ENCODE measurements at regions not wholly inside any gene's neighbourhood (a gene's known extent, or its start where the extent isn't known, plus 50 kb on each side); places are given as distances from the start of the nearest gene placed in this dataset.
"Not testable (repeated sequence)": the region's sequence is repeated elsewhere in the genome, so short reads cannot be mapped to it uniquely, and the experiment has no call there.

DNA sequence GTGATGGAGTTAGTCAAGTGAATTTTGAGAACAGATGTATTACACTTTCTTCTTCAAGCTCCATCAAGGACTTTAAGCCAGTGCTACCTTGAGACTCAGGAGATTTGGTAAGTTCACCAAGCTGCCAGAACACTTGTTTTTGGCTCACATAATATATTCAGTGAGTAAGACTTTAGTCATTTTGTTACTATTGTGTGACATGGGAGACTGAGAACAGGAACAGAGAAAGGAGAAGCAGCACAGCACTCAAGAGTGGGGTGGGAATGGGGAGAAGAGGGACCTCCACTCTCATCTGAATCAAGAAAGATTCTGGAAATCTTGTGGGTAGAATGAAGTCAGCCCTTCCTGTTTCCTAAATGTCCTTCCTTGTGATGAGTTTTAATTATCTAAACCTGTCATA is 87.3 kb upstream of the TET2 start:
- no peaks in the 10 kb centered on the region for H3K9me3 ChIP-seq (ENCODE audit: control insufficient read depth, low read length)
- H3K36me3 ChIP-seq (ENCODE audit: control insufficient read depth in 1 of 2, insufficient read depth in 2 of 2, low read length in 1 of 2) = no peaks in the 10 kb centered on the region
- no peaks in the 10 kb centered on the region for H3K4me1 ChIP-seq (ENCODE audit: control insufficient read depth in 1 of 2, insufficient read depth in 2 of 2, low read length in 2 of 2)
- no peak overlapping the region for H3K27ac ChIP-seq (ENCODE audit: low read depth in 1 of 2, low read length in 2 of 2)
- intact Hi-C loops (cut with DNase I) = no loop called here
- DNase-seq (no peak), ATAC-seq (ENCODE audit: low FRiP score) (no peak)
- H3K27me3 ChIP-seq (ENCODE audit: control insufficient read depth in 1 of 2, insufficient read depth in 2 of 2, low read length in 1 of 2) = no peaks in the 10 kb centered on the region
- no peak overlapping the region for H3K4me3 ChIP-seq (ENCODE audit: low read length in 2 of 2)

DNA sequence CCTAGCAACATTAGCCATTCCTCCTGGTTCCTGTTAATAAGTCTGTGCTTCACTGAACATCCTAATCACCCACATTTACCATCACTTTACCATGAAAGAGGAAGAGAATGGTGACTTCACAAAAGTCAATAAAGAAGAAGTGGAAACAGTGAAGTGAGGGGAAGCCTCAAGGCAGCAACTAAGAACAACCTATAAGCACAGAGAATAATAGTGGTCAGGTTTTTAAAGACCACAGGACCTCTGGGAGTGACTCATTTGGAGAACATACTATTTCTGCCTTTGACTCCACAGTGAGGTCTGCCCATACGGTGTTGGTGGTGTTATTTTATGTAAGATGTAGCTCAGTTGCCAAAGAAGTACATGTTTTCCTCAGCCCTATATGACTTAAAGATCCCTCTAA is 86.0 kb upstream of the TET2 start:
- H3K9me3 ChIP-seq (ENCODE audit: control insufficient read depth, low read length) = no peaks in the 10 kb centered on the region
- intact Hi-C loops (cut with DNase I) = no loop called here
- ATAC-seq (ENCODE audit: low FRiP score) (no peak), DNase-seq (no peak)
- H3K4me1 ChIP-seq (ENCODE audit: control insufficient read depth in 1 of 2, insufficient read depth in 2 of 2, low read length in 2 of 2) = no peaks in the 10 kb centered on the region
- H3K27me3 ChIP-seq (ENCODE audit: control insufficient read depth in 1 of 2, insufficient read depth in 2 of 2, low read length in 1 of 2) = no peaks in the 10 kb centered on the region
- WGBS, 2 donors = 22 to 29% methylated on average over 1 of the region's 1 CpG
- H3K27ac ChIP-seq (ENCODE audit: low read depth in 1 of 2, low read length in 2 of 2) = no peak overlapping the region
- H3K4me3 ChIP-seq (ENCODE audit: low read length in 2 of 2) = no peak overlapping the region
- H3K36me3 ChIP-seq (ENCODE audit: control insufficient read depth in 1 of 2, insufficient read depth in 2 of 2, low read length in 1 of 2) = no peaks in the 10 kb centered on the region

DNA sequence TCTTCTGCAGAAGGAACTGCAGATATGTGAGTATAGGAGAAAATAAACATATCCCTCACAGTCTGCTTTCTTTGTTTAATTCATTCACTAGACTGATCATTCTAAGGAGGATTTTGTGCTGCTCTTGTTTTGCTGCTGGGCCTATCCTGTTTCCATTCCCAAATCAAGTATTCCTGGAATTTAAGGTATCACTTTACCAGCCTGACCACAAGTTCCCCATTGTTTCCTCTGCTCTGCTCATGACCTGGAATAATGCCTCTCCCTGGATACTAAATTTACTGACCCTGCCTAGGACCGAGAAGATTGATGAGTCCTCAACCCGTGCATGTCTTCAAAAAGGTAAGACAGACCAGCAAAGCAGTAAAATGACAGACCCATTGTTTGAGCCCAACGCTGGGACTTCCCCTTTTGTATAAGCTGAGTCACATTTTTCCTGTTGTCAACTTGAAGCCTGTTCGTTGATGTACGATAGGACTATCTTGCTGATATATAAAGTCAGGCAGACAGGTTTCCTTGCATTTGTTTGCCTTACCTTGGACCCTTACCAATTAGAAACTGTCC is 85.5 kb upstream of the TET2 start:
- 31 to 42% methylated on average over 5 of the region's 5 CpGs for WGBS, 2 donors
- ATAC-seq (ENCODE audit: low FRiP score) = no peak
- intact Hi-C loops (cut with DNase I) = no loop called here

GRCh38 chr4:105061731-105062130 is 84.9 kb upstream of the TET2 start:
- no peaks in the 10 kb centered on the region for H3K36me3 ChIP-seq (ENCODE audit: control insufficient read depth in 1 of 2, insufficient read depth in 2 of 2, low read length in 1 of 2)
- WGBS, 2 donors = 56 to 69% methylated on average over 1 of the region's 1 CpG
- intact Hi-C loops (cut with DNase I) = no loop called here
- no peaks in the 10 kb centered on the region for H3K27me3 ChIP-seq (ENCODE audit: control insufficient read depth in 1 of 2, insufficient read depth in 2 of 2, low read length in 1 of 2)
- no peak for DNase-seq
- no peak overlapping the region for H3K4me3 ChIP-seq (ENCODE audit: low read length in 2 of 2)
- no peak for ATAC-seq (ENCODE audit: low FRiP score)
- no peak overlapping the region for H3K27ac ChIP-seq (ENCODE audit: low read depth in 1 of 2, low read length in 2 of 2)
- no peaks in the 10 kb centered on the region for H3K9me3 ChIP-seq (ENCODE audit: control insufficient read depth, low read length)
- no peaks in the 10 kb centered on the region for H3K4me1 ChIP-seq (ENCODE audit: control insufficient read depth in 1 of 2, insufficient read depth in 2 of 2, low read length in 2 of 2)

More for the DNA sequence above, 85.5 kb upstream of the TET2 start:
- Histone ChIP-seq H3K4me1 (ENCODE audit: control insufficient read depth in 1 of 2, insufficient read depth in 2 of 2, low read length in 2 of 2) (no peaks in the 10 kb centered on the region), H3K36me3 (ENCODE audit: control insufficient read depth in 1 of 2, insufficient read depth in 2 of 2, low read length in 1 of 2) (no peaks in the 10 kb centered on the region), H3K27me3 (ENCODE audit: control insufficient read depth in 1 of 2, insufficient read depth in 2 of 2, low read length in 1 of 2) (no peaks in the 10 kb centered on the region), H3K27ac (ENCODE audit: low read depth in 1 of 2, low read length in 2 of 2) (no peak overlapping the region), H3K4me3 (ENCODE audit: low read length in 2 of 2) (no peak overlapping the region), H3K9me3 (ENCODE audit: control insufficient read depth, low read length) (no peaks in the 10 kb centered on the region)
- no peak for DNase-seq

DNA sequence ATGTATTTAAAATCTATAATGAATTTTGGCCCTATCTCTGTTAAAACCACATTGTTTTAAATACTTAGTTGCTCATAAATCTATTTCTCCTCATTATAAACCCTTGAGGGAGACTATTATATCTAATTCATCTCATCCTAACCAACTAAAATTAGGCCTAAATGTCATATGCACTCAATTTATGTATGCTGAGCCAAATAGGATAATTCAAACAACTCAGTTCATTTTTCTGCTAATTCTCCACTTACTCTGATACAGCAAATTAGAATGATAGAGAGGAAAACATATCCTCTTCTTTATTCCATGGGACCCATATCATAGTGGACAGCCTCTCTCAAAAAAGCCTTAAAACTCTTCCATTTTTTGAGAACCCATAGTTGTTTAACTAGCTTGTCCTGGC is 80.3 kb upstream of the TET2 start:
- Histone ChIP-seq H3K4me3 (ENCODE audit: low read length in 2 of 2) (no peak overlapping the region), H3K27ac (ENCODE audit: low read depth in 1 of 2, low read length in 2 of 2) (no peak overlapping the region), H3K27me3 (ENCODE audit: control insufficient read depth in 1 of 2, insufficient read depth in 2 of 2, low read length in 1 of 2) (no peaks in the 10 kb centered on the region), H3K36me3 (ENCODE audit: control insufficient read depth in 1 of 2, insufficient read depth in 2 of 2, low read length in 1 of 2) (no peaks in the 10 kb centered on the region), H3K4me1 (ENCODE audit: control insufficient read depth in 1 of 2, insufficient read depth in 2 of 2, low read length in 2 of 2) (no peaks in the 10 kb centered on the region), H3K9me3 (ENCODE audit: control insufficient read depth, low read length) (no peaks in the 10 kb centered on the region)
- ATAC-seq (ENCODE audit: low FRiP score) (no peak), DNase-seq (no peak)
- intact Hi-C loops (cut with DNase I) = no loop called here

- no peak overlapping the region for H3K4me3 ChIP-seq (ENCODE audit: low read length in 2 of 2)
- H3K27me3 ChIP-seq (ENCODE audit: control insufficient read depth in 1 of 2, insufficient read depth in 2 of 2, low read length in 1 of 2) = no peaks in the 10 kb centered on the region
- no peaks in the 10 kb centered on the region for H3K36me3 ChIP-seq (ENCODE audit: control insufficient read depth in 1 of 2, insufficient read depth in 2 of 2, low read length in 1 of 2)
- DNase-seq = no peak
- no peaks in the 10 kb centered on the region for H3K9me3 ChIP-seq (ENCODE audit: control insufficient read depth, low read length)
- intact Hi-C loops (cut with DNase I) = no loop called here
- 47 to 59% methylated on average over 2 of the region's 2 CpGs for WGBS, 2 donors
- no peak for ATAC-seq (ENCODE audit: low FRiP score)
- H3K4me1 ChIP-seq (ENCODE audit: control insufficient read depth in 1 of 2, insufficient read depth in 2 of 2, low read length in 2 of 2) = no peaks in the 10 kb centered on the region
- H3K27ac ChIP-seq (ENCODE audit: low read depth in 1 of 2, low read length in 2 of 2) = no peak overlapping the region
These were observed 79.2 kb upstream of the TET2 start for GRCh38 chr4:105067431-105067830.

DNA sequence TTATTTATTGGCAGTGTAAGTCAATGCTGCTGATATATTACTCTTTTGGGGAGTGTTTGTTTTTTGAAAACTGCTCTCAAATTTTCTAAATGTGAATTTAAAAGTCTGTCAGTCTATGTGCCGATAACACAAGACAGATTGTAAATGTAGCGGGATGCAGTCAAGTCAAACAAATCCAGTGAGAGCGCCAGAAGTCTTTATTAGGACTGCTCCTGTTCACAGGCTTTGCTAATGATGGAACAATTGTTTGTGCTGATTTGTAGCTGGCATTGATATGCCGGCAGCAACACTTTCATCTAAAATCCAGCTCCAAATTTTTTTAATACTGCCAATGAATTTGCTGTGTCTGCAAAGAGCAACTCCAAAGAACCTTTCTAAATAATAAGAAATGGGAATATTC is 78.7 kb upstream of the TET2 start:
- ATAC-seq (ENCODE audit: low FRiP score) = no peak
- Histone ChIP-seq H3K27me3 (ENCODE audit: control insufficient read depth in 1 of 2, insufficient read depth in 2 of 2, low read length in 1 of 2) (no peaks in the 10 kb centered on the region), H3K9me3 (ENCODE audit: control insufficient read depth, low read length) (no peaks in the 10 kb centered on the region), H3K27ac (ENCODE audit: low read depth in 1 of 2, low read length in 2 of 2) (no peak overlapping the region), H3K4me1 (ENCODE audit: control insufficient read depth in 1 of 2, insufficient read depth in 2 of 2, low read length in 2 of 2) (no peaks in the 10 kb centered on the region), H3K4me3 (ENCODE audit: low read length in 2 of 2) (no peak overlapping the region), H3K36me3 (ENCODE audit: control insufficient read depth in 1 of 2, insufficient read depth in 2 of 2, low read length in 1 of 2) (no peaks in the 10 kb centered on the region)
- 43 to 59% methylated on average over 4 of the region's 4 CpGs for WGBS, 2 donors
- no peak for DNase-seq
- intact Hi-C loops (cut with DNase I) = no loop called here

DNA sequence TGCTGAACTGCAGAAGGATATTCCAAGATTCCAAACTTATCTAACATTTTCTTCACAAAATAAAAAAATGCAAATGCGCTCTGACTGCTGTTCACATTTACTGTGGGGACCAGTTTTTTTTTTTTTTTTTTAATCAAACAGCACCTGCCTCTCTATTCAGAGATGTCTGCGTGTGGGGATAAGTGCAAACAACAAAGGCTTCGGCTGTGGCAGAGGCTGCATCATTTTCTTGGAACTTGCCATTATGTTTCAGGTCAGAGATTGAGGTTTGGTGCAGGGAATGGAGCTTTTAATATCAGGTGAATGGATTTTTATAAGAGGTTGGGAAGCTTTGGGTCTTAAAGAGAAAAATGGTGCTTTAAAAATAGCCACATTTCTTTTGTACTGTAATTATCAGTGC is 78.2 kb upstream of the TET2 start:
- DNase-seq = no peak
- intact Hi-C loops (cut with DNase I) = no loop called here
- no peak for ATAC-seq (ENCODE audit: low FRiP score)
- no peaks in the 10 kb centered on the region for H3K4me1 ChIP-seq (ENCODE audit: control insufficient read depth in 1 of 2, insufficient read depth in 2 of 2, low read length in 2 of 2)
- WGBS, 2 donors = 72 to 75% methylated on average over 3 of the region's 3 CpGs
- H3K27ac ChIP-seq (ENCODE audit: low read depth in 1 of 2, low read length in 2 of 2) = no peak overlapping the region
- no peaks in the 10 kb centered on the region for H3K36me3 ChIP-seq (ENCODE audit: control insufficient read depth in 1 of 2, insufficient read depth in 2 of 2, low read length in 1 of 2)
- no peak overlapping the region for H3K4me3 ChIP-seq (ENCODE audit: low read length in 2 of 2)
- no peaks in the 10 kb centered on the region for H3K9me3 ChIP-seq (ENCODE audit: control insufficient read depth, low read length)
- no peaks in the 10 kb centered on the region for H3K27me3 ChIP-seq (ENCODE audit: control insufficient read depth in 1 of 2, insufficient read depth in 2 of 2, low read length in 1 of 2)

GRCh38 chr4:105072095-105072494 is 74.6 kb upstream of the TET2 start:
- intact Hi-C loops (cut with DNase I); H3K9me3 ChIP-seq (ENCODE audit: control insufficient read depth, low read length); ATAC-seq (ENCODE audit: low FRiP score); H3K36me3 ChIP-seq (ENCODE audit: control insufficient read depth in 1 of 2, insufficient read depth in 2 of 2, low read length in 1 of 2); H3K4me3 ChIP-seq (ENCODE audit: low read length in 2 of 2); H3K4me1 ChIP-seq (ENCODE audit: control insufficient read depth in 1 of 2, insufficient read depth in 2 of 2, low read length in 2 of 2); DNase-seq; H3K27me3 ChIP-seq (ENCODE audit: control insufficient read depth in 1 of 2, insufficient read depth in 2 of 2, low read length in 1 of 2); H3K27ac ChIP-seq (ENCODE audit: low read depth in 1 of 2, low read length in 2 of 2): not testable (repeated sequence)
- WGBS, 2 donors = 92% methylated on average over 2 of the region's 2 CpGs

Data from aorta (tissue), 5 donors.